ENCODE measurements at regions not wholly inside any gene's neighbourhood (a gene's known extent, or its start where the extent isn't known, plus 50 kb on each side); places are given as distances from the start of the nearest gene placed in this dataset.

DNA sequence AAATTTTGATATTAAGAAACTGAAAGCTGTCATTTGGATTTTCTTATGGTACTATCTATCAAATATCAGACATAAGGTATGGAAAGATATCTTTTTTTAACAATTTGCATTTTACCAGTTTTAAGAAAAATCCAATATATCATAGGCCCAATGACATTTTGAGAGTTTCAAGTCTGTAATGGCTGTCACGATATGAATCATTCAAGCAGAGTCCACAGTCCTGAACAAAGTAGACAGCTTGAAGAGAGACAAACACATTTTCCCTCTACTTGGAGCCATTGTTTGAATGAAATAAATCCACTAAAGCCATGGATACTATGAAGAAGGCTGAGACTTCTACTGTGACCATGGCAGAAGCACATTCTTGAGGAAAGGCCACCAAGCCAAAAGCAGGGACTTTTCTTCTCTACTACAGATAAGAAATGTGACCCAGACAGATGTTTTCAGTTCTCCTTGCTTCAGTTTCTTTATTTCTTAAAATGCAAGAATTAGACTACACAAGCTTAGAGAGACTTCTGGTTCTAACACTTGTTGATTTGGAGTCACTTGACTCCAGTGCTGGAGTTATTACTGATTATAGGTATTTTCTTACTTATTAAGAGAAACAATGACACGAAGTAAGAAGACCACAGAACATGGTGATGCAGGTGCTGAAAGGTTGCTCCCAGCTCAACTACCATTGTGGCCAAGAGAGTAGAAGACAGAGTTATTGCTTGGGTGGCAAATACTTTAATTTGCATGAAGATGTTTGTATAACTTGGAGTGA is 429.1 kb downstream of the KIF20B start:
- ATAC-seq (ENCODE audit: low FRiP score): no peak
- TF ChIP-seq, protein P1, sequence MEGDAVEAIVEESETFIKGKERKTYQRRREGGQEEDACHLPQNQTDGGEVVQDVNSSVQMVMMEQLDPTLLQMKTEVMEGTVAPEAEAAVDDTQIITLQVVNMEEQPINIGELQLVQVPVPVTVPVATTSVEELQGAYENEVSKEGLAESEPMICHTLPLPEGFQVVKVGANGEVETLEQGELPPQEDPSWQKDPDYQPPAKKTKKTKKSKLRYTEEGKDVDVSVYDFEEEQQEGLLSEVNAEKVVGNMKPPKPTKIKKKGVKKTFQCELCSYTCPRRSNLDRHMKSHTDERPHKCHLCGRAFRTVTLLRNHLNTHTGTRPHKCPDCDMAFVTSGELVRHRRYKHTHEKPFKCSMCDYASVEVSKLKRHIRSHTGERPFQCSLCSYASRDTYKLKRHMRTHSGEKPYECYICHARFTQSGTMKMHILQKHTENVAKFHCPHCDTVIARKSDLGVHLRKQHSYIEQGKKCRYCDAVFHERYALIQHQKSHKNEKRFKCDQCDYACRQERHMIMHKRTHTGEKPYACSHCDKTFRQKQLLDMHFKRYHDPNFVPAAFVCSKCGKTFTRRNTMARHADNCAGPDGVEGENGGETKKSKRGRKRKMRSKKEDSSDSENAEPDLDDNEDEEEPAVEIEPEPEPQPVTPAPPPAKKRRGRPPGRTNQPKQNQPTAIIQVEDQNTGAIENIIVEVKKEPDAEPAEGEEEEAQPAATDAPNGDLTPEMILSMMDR (IDR thresholded peaks at IDR 0.05): no peak
- no peak for DNase-seq (ENCODE audit: low spot score)

DNA sequence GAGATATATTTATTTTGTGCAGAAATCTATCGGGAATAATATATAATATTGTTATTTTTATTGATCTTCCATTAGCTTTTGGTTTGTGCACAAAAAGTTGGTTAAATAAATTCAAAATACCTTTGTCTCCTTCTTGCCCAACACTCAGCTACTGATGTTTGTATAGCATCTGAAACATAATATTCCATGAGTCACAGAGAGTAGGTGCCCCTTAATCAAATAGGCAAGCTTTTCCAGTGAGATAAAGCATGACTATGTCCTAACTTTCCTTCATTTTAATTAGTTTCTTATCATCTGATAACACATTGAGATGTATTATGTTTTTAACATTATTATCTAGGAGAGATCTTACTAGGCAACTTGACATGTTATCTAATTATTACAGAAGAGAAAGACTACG is 432.2 kb downstream of the KIF20B start:
- DNase-seq (ENCODE audit: low spot score) (no peak), ATAC-seq (ENCODE audit: low FRiP score) (no peak)
- TF ChIP-seq, protein P1 (IDR thresholded peaks at IDR 0.05): no peak

- no peak for DNase-seq (ENCODE audit: low spot score)
- no peak for ATAC-seq (ENCODE audit: low FRiP score)
- TF ChIP-seq, protein P1 (IDR thresholded peaks at IDR 0.05): no peak
Observed at GRCh38 chr10:90136731-90137316, 435.4 kb downstream of the KIF20B start.

DNA sequence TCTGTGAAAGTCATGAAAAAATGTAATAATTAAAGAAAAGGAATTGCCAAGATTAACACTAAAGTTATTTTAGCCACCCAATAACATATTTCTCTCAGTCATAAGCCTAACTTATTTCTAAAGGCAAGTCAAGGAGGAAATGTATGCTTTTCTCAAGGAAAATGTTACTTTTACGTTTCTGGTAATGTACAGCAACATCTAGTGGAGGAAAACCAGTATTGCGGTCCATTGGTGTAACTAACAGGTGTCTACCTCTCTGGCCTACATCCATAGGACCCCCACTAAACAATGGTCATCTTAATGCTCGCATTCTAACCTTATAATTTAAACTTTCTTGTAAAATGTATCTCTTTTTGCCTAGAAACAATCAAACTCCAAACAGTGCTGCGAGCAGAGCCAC is 437.5 kb downstream of the KIF20B start:
- TF ChIP-seq, protein P1 (IDR thresholded peaks at IDR 0.05): no peak
- ATAC-seq (ENCODE audit: low FRiP score): no peak
- no peak for DNase-seq (ENCODE audit: low spot score)

DNA sequence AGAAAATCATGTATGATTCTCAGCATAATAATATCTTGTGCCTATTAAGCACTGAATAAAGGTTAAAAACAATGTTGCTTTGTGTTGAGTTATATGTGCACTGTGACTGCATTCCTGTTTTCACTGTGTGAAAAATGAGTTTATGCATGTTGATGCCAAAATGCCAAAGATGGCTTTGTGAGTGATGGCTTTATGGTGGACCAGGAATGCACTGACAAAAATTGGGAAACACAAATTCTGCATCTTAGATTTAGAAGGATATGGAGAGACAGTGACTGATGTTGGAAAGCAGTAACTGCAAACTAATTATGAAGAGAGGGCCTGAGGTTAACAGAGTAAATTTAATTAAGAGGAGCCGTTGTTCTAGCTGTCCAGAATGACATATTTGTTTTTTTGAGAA is 440.4 kb downstream of the KIF20B start:
- TF ChIP-seq, protein P1 (IDR thresholded peaks at IDR 0.05): no peak
- no peak for ATAC-seq (ENCODE audit: low FRiP score)
- DNase-seq (ENCODE audit: low spot score): no peak

- TF ChIP-seq, protein P1 (IDR thresholded peaks at IDR 0.05): no peak
- ATAC-seq (ENCODE audit: low FRiP score): no peak
- DNase-seq (ENCODE audit: low spot score): no peak
Observed at GRCh38 chr10:90143937-90144336, 442.5 kb downstream of the KIF20B start.

All from omental fat pad (tissue), 3 donors.